NCI-H187 (cell line): ENCODE measurements at regions not wholly inside any gene's neighbourhood (a gene's known extent, or its start where the extent isn't known, plus 50 kb on each side); places are given as distances from the start of the nearest gene placed in this dataset.

Experiments used
- DNase-seq, 2 experiments: peaks; one replicate each; lab custom pipeline; 2025; lab: John Stamatoyannopoulos, UW

DNA sequence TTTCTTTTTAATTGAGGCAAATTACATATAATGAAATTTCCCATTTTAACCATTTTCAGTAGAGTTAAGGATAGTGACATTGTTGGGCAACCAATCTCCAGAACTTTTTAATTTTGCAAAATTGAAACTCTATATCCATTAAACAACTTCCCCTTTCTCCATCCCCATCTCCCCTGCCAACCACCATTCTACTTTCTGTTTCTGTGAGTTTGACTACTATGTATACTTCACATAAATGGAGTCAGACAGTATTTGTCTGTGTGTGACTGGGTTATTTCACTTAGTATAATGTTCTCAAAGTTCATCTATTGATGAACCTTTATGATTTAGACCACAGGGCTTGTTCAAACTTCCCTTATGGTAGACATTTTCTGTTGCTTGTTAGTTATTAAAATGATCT, 364.5 kb upstream of the MAD2L1 start:
- DNase-seq: no peak

- no peak for DNase-seq
Observed at GRCh38 chr4:120418146-120418545, 351.5 kb upstream of the MAD2L1 start.

- DNase-seq: no peak
Observed at GRCh38 chr4:120415896-120416295, 349.2 kb upstream of the MAD2L1 start.

DNA sequence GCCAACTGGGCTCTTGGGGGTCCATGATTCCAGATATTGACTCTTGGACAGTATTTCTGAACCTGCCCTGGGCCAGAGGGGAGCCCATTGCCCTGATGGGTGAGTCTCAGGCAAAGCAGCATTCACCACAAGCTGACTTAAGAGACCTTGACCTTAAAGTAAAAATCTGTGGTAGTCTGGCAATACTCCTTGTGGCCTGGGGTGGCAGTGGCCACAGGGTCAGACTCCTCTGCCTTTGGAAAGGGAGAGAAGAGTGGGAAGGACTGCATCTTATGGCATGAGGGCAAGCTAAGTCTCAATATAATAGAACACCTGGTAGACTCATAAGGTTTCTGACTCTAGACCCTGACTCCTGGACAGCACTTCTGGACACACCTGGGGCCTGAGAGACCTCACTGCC, 340.3 kb upstream of the MAD2L1 start:
- DNase-seq: no peak

DNA sequence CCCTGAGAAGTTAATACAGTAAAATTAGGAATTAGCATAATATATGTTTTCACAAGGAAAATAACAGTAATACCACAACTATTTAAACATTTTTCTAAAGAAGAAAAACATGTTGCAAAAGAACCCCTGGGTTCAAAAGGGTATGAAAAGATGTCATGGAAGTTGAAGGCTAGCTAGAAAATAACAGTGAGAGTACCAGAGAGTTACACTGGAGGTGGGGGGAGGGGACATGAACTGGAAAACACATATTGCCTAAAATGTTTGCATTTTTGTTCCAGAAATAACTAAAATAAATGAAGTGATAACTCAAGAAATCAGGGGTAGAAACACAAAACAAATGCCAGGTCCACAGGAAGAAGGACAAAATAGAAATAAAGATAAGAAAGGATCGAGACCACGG, 336.6 kb upstream of the MAD2L1 start:
- DNase-seq: no peak

DNA sequence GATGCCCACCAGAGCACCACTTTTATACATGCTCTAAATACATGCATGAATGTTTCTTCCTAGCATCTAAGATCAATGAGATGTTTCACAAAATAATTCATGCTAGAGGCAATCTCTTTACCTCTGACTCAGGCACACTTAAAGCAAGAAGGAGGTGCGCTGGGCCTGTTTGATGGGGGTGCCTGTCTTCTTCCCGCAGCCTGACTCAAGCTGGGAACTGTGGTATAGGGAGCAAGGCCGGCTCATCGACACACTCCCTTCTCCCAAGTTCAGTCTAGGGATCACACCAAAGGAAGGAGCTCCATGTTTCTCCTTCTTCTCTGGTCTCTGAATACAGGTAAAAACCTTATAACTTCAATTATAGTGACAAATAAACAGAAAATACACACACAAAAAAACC, 333.8 kb upstream of the MAD2L1 start:
- DNase-seq: no peak

DNA sequence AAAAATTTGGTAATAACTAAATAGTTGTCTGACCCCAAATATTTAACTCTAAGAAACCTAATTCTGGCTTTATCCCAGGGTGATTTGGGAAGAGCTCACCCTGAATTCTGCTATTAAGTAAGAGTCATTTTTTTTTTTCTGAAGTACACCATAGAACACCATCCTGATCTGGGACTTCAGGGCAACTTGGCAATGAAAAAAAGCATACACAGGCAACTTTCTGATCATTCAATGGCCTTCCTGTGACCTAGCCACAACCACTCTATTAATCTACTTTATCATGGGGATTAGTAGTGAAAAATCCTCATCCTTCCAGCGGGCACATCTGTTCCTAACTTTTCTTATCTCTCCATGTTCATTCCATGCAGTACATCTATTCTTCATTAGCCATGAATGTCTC, 333.2 kb upstream of the MAD2L1 start:
- DNase-seq: no peak

- DNase-seq: no peak
Observed at GRCh38 chr4:120395746-120396145, 329.1 kb upstream of the MAD2L1 start.

DNA sequence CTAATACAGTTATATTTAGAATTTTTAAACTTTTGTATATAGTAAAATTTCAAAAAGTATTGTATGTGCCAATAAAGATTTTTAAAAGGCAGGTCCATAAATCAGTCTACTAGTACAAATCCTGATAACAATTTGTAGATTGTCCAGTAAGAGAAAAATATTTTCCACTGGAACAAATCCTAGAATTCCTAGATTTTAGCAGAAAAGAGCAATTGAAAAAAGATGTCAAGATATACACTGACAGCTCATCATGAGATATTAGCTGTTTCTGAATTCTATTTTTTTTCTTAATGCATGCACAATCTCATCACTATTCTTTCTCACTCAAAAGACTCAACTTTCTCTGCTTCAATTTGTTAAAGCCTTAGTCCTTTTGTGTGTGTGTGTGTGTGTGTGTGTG, 289.2 kb upstream of the MAD2L1 start:
- no peak for DNase-seq

DNA sequence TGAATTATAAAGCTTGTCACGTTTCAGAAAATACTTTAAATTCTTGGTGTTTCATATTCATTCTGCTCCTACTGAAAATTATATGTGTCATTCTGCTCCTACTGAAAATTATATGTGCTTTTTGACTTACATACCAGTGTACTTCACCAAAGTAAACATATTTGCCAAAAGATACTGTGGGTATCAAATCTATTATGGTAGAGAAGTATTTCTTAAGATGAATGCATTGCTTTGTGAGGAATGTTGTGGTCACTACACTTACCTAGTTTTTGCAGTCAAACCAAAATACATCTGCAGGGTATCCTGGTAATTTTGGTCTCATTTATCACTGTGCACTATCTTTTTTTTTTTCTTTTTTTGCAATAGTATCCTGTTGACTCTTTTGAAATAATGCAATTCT, 287.7 kb upstream of the MAD2L1 start:
- no peak for DNase-seq

DNA sequence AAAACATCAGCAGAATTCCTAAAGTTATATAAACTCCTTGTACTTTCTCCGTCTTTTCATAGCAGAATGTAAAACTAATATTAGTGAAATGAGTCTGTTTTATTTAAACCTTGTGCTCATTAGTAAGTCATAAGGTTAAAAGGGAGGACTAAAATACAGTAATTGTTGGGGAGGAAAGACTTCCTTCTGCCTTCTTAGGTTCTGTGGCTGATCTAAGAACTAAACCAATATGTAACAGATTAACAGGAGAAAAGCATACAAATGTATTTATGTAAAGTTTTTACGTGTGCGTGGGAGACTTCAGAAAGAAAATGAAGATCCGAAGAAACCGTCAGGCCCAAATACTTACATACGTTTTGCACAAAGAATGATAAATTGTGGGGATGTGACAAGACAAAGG, 286.6 kb upstream of the MAD2L1 start:
- no peak for DNase-seq

- DNase-seq: no peak
Observed at GRCh38 chr4:120352739-120353138, 286.1 kb upstream of the MAD2L1 start.

DNA sequence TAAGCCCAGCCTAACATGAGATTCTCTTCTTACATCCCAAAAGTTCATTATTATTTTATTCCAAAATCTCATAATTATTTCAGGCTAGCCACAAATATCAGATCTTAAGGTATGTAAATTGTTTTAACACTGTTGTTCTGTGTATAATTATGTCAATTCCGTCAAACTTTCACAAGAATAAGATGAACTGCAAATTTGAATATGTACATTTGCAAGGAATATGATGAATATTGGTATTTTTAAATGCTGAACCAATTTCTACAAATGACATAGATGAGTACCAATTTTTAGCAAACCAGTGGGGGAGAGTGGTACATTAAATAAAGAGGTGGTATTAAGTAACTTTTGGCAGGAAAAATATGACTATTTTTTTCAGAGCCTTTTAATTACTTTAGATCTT, 282.3 kb upstream of the MAD2L1 start:
- no peak for DNase-seq

DNA sequence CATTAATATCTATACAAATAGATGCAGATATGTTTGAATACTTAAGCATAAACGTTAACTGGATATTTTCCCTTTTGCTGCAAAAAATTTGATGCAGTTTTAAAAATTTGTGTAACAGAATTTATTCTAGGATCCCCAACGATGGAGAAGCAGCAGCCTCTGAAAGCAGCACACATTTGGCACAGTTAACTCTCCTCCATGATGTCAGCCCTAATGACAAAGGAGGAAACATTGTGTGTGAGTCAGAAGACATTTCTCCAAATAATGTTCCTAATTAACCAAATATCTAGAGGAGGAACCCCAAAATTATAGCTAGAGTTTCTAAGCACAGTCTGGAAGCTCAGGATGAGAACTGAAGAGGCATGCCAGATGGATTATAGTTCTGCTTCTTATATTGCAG, 281.9 kb upstream of the MAD2L1 start:
- DNase-seq: no peak

DNA sequence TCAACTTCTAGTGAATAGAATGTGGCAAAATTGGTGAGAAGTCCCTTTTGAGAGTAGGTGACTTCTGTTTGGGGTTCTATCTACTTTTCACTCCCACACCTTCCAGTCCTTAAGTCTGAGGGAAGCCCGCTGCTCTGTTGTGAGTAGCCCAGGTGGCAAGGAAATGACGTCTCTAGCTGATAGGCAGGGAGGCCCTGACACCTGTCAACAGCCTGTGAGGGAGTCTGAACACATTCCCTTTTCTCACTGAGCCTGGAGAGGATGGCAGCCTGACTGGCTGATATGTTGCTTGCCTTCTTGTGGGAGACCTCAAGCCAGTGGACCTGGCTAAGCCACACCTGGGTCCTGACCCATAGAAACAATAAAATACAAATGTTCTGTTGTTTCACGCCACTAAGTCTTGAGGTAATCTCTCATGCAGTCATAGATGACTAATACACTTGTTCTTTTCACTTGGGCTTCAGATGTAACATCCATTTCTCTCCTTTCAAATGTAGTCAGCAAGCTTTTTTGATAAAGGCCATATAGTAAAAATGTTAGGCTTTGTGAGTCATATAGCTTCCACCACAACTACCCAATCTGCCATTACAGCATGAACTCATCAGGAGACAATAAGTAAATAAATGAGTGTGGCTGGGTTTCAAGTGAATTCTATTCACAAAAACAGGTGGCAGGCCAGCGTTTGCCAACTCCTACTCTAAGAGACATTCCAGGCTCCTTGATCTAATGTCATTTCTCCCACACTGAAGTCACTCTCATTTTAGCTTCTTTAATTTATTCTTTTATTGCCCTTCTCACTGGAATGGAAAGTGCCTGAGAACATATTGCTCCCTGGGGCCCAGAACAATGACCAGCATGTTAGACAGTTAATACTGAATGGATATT, 265.1 kb upstream of the MAD2L1 start:
- DNase-seq: no peak

DNA sequence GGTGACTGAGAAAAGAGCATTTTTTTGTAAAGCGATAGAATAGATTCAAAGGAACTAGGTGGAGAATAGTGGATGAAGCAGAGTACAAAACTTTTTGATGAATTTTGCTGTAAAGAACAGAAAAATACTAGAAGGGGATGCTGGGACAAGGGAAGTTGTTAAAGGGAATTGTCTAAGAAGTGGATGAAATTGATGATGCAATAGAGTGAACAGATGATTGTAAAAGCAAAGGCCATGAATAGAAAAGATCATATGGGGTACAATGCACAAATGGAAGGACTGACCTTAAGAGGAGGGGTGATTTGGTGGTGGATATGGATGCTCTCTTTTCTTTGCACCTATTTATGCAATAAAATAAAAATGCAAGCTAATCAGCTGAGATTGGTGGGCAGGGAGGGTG, 262.7 kb upstream of the MAD2L1 start:
- no peak for DNase-seq

GRCh38 chr4:120327276-120327675, 260.6 kb upstream of the MAD2L1 start:
- no peak for DNase-seq

DNA sequence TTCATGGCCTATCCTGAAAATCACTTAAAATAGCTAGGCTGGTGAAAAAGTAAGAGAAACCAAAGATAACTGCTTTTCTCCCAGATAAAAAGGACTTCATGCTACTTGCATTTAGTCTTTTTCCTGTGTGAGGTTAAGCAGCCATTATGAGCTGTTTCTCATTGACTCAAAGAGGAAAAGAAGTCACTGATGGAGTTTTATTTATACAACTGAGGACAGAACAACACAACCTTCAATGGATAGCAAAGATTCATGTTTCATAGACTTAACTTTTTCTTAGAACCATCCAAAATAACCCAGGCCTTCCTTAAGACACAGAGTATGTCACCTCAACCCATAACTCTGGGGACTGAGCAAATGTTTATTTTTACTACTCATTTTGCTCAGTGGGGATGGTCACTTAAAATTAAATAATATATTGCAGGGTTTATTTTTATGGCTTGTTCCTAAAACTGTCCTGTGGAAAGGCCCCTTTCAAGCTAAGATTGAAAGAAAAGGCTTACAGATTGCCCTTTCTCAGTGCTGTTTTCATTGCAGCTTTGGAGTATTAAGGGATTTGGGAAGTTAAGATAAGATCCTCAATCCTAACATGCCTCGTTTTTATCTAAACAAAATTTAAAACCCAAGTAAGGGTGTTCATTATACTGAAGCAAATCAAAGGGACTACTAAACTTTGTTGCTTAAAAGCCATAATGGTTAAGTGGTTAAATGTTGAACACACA, 252.6 kb upstream of the MAD2L1 start:
- DNase-seq: no peak

DNA sequence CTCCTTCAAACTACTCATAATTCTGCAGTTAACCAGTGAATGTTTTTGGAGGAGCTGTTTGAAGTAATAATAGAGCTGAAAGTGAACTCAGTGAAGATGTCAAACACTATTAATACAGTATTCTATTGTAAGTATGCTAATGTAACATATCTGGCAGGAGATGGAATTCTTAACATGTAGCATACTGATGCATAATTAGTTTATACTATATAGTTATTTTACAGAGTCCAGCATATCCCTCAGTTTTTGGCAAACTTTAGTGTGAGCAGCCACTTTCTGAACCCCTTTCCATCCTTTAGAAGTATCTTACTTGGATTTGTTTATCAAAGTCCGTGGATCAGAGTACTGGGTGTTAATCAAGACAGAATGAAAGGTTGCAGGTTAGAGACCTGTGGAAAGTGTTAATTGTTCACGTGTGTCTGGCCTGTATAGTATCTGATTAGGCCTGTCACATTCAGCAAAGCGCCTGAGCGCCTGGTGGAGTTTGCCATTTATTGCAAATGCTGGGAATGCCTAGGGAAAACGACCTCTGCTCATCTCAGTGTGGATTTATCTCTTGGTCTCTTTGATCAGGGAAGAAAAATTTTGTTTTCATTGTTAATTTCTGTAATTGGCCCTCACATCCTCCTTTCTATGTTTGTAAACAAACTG, 251.7 kb upstream of the MAD2L1 start:
- DNase-seq: no peak

DNA sequence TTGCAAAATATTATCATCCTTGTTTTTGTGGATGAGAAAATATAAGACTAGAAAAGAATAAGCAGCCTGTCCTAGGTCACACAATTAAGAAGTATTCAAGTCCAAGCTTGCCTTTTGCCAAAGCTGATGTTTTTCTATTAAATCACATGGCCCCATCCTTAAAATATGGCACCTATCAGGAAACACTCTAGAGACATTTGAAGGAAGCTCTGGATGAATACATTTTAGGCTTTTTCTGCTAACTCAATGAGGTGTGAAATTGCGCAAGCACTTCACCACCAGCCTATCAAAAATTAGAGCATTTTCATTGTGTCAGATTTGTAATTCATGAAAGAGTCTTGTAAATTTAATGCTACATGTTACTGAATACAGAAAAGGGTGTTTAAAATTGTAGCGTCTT, 251.1 kb upstream of the MAD2L1 start:
- no peak for DNase-seq

GRCh38 chr4:120316416-120316815, 249.8 kb upstream of the MAD2L1 start:
- no peak for DNase-seq

GRCh38 chr4:120314969-120315368, 248.3 kb upstream of the MAD2L1 start:
- DNase-seq: no peak

- DNase-seq: no peak
Observed at GRCh38 chr4:120304801-120305200, 238.2 kb upstream of the MAD2L1 start.
